ENCODE measurements at regions not wholly inside any gene's neighbourhood (a gene's known extent, or its start where the extent isn't known, plus 50 kb on each side); places are given as distances from the start of the nearest gene placed in this dataset.

DNA sequence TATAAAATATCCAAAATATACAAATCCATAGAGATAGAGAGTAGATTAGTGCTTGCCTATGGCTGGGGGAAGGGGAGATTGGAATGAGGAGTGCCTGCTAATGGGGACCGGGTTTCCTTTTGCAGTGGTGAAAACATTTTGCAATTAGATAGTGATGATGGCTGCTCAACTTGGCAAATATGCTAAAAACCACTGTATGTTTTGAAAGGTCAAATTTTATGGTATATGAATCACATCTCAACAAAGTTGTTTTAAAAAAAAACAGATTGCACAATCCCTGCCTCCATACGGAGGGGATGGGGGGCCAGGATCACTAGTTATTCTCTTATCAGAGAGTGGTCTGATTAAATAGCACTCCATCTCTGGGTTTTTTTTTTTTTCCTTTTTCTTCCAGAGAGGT, 76.9 kb upstream of the RIPOR2 start:
- peaks cover 56% of the 10 kb centered on the region for H3K4me1 ChIP-seq (ENCODE audit: insufficient read depth, low read length)
- H4K20me1 ChIP-seq (ENCODE audit: insufficient read depth, low read length) = no peaks in the 10 kb centered on the region
- H2AFZ ChIP-seq (ENCODE audit: low read length) = no peak overlapping the region
- no peaks in the 10 kb centered on the region for H3K36me3 ChIP-seq (ENCODE audit: insufficient read depth, low read length)
- H3K4me3 ChIP-seq (ENCODE audit: insufficient read depth, low read length) = no peak overlapping the region
- DNase-seq (ENCODE audit: insufficient read length, low spot score, missing footprints) = no peak
- H3K4me2 ChIP-seq (ENCODE audit: insufficient read depth, low read length) = peak overlapping the region; percentile 3
- H3K27me3 ChIP-seq (ENCODE audit: insufficient read depth, low read length) = no peaks in the 10 kb centered on the region
- H3K79me2 ChIP-seq (ENCODE audit: insufficient read depth, low read length) = no peaks in the 10 kb centered on the region
- peak overlapping the region; percentile 33 for H3K27ac ChIP-seq (ENCODE audit: low read depth, low read length)
- TF ChIP-seq, protein P1, sequence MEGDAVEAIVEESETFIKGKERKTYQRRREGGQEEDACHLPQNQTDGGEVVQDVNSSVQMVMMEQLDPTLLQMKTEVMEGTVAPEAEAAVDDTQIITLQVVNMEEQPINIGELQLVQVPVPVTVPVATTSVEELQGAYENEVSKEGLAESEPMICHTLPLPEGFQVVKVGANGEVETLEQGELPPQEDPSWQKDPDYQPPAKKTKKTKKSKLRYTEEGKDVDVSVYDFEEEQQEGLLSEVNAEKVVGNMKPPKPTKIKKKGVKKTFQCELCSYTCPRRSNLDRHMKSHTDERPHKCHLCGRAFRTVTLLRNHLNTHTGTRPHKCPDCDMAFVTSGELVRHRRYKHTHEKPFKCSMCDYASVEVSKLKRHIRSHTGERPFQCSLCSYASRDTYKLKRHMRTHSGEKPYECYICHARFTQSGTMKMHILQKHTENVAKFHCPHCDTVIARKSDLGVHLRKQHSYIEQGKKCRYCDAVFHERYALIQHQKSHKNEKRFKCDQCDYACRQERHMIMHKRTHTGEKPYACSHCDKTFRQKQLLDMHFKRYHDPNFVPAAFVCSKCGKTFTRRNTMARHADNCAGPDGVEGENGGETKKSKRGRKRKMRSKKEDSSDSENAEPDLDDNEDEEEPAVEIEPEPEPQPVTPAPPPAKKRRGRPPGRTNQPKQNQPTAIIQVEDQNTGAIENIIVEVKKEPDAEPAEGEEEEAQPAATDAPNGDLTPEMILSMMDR (IDR thresholded peaks at IDR 0.05; ENCODE audit: extremely low read depth, low read depth, low read length) = no peak
- H3K9me3 ChIP-seq (ENCODE audit: low read depth, low read length) = no peaks in the 10 kb centered on the region

DNA sequence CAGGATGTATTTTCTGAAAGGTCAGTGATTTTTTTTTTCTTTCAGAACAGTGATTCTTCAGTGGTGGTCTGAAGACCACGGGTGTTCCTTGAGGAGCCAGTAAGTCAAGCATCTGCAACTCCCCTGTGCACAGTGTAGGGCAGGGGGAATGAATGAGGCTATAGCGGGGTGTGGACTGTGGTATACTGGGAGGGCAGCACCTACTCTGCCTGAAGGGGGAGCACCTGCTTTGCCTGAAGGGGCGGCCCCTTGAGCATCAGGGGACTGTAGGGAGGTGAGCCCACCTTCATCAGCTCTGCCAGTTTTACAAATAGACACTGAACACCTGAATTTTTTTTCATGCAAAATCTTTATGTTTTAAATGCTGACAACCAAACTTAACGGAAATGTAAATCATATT, 77.5 kb upstream of the RIPOR2 start:
- TF ChIP-seq, protein P1 (IDR thresholded peaks at IDR 0.05; ENCODE audit: extremely low read depth, low read depth, low read length) = peak; percentile 12
- Histone ChIP-seq H2AFZ (ENCODE audit: low read length) (no peak overlapping the region), H4K20me1 (ENCODE audit: insufficient read depth, low read length) (no peaks in the 10 kb centered on the region), H3K27ac (ENCODE audit: low read depth, low read length) (no peak overlapping the region), H3K4me1 (ENCODE audit: insufficient read depth, low read length) (peaks cover 56% of the 10 kb centered on the region), H3K4me3 (ENCODE audit: insufficient read depth, low read length) (no peak overlapping the region), H3K27me3 (ENCODE audit: insufficient read depth, low read length) (no peaks in the 10 kb centered on the region), H3K36me3 (ENCODE audit: insufficient read depth, low read length) (no peaks in the 10 kb centered on the region), H3K9me3 (ENCODE audit: low read depth, low read length) (no peaks in the 10 kb centered on the region), H3K79me2 (ENCODE audit: insufficient read depth, low read length) (no peaks in the 10 kb centered on the region), H3K4me2 (ENCODE audit: insufficient read depth, low read length) (peak overlapping the region; percentile 3)
- DNase-seq (ENCODE audit: insufficient read length, low spot score, missing footprints) = no peak

DNA sequence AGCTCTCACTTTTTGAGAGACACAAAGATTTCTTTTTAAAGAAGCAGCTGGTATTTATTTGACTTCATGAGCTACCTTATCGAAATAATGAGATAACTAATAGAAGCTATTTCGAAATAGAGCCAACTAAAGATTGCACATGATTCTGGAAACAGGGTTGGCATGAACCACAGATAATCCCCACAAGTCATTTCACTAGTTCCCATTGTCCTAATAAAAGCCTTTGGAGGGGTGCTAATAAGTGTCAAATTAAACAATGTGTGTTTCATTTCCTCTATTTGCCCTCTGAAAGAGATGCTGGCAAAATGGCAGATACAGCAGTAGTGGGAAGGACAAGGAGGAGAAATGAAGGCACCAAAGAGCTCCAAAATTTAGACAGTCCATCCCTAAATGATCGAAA, 78.6 kb upstream of the RIPOR2 start:
- TF ChIP-seq, protein P1 (IDR thresholded peaks at IDR 0.05; ENCODE audit: extremely low read depth, low read depth, low read length) = no peak
- H4K20me1 ChIP-seq (ENCODE audit: insufficient read depth, low read length) = no peaks in the 10 kb centered on the region
- no peak overlapping the region for H3K4me3 ChIP-seq (ENCODE audit: insufficient read depth, low read length)
- H2AFZ ChIP-seq (ENCODE audit: low read length) = no peak overlapping the region
- no peak overlapping the region for H3K4me2 ChIP-seq (ENCODE audit: insufficient read depth, low read length)
- H3K4me1 ChIP-seq (ENCODE audit: insufficient read depth, low read length) = peaks cover 56% of the 10 kb centered on the region
- no peaks in the 10 kb centered on the region for H3K79me2 ChIP-seq (ENCODE audit: insufficient read depth, low read length)
- H3K9me3 ChIP-seq (ENCODE audit: low read depth, low read length) = no peaks in the 10 kb centered on the region
- DNase-seq (ENCODE audit: insufficient read length, low spot score, missing footprints) = no peak
- H3K36me3 ChIP-seq (ENCODE audit: insufficient read depth, low read length) = no peaks in the 10 kb centered on the region
- no peaks in the 10 kb centered on the region for H3K27me3 ChIP-seq (ENCODE audit: insufficient read depth, low read length)
- H3K27ac ChIP-seq (ENCODE audit: low read depth, low read length) = peak overlapping the region; percentile 19

DNA sequence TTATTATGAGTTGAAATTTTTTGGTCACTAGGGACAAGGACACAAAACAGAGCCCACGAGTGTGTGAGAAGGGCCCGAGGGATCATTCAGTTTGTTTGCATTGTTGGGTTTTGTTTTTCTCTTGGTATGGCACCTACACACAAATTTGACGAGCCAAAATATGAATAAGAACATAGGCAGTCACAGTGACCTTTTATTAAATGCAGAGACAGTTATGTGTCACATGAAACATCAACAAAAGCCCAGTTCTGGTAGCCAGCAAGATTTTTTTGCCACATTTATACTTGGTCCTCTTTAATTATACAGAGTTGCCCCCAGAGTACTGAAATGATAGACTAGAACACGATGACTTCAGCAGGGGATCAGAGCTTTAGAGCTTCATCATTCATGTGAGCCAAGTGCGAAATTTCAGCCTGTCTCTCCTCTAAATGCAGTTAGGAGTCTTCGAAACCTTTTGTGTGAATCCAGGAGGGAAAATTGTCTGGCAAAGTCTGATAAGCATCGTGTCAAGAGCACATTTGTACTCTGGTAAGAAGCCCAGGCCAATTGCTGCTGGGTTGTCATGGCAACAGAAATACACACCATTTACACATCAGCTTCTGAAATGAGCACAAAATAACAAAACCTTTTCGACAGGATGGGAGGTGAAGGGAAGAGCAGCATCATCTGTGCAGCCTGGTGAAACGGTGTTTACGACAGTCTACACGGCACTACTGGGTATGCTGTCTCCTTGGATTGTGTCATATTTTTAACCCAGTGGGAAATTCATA, 79.2 kb upstream of the RIPOR2 start:
- H3K79me2 ChIP-seq (ENCODE audit: insufficient read depth, low read length) = no peaks in the 10 kb centered on the region
- H3K27ac ChIP-seq (ENCODE audit: low read depth, low read length) = peak overlapping the region; percentile 19
- H3K4me2 ChIP-seq (ENCODE audit: insufficient read depth, low read length) = peak overlapping the region; percentile 9
- H3K36me3 ChIP-seq (ENCODE audit: insufficient read depth, low read length) = no peaks in the 10 kb centered on the region
- no peak overlapping the region for H3K4me3 ChIP-seq (ENCODE audit: insufficient read depth, low read length)
- TF ChIP-seq, protein P1 (IDR thresholded peaks at IDR 0.05; ENCODE audit: extremely low read depth, low read depth, low read length) = no peak
- no peak for DNase-seq (ENCODE audit: insufficient read length, low spot score, missing footprints)
- peaks cover 56% of the 10 kb centered on the region for H3K4me1 ChIP-seq (ENCODE audit: insufficient read depth, low read length)
- no peaks in the 10 kb centered on the region for H4K20me1 ChIP-seq (ENCODE audit: insufficient read depth, low read length)
- H3K9me3 ChIP-seq (ENCODE audit: low read depth, low read length) = no peaks in the 10 kb centered on the region
- H3K27me3 ChIP-seq (ENCODE audit: insufficient read depth, low read length) = no peaks in the 10 kb centered on the region
- H2AFZ ChIP-seq (ENCODE audit: low read length) = peak overlapping the region; percentile 25

Measured in osteoblast (primary cell).